ENCODE measurements at regions not wholly inside any gene's neighbourhood (a gene's known extent, or its start where the extent isn't known, plus 50 kb on each side); places are given as distances from the start of the nearest gene placed in this dataset.

GRCh38 chr13:44278166-44278565 is 95.5 kb upstream of the SERP2 start:
- H3K36me3 ChIP-seq = no peaks in the 10 kb centered on the region
- WGBS, 2 donors = 23 to 30% methylated on average over 4 of the region's 4 CpGs
- H3K4me1 ChIP-seq = peaks cover 0 to 7% (median 6%) of the 10 kb centered on the region in 3 donors
- H3K27ac ChIP-seq = no peak overlapping the region
- no peak for FAIRE-seq
- H3K27me3 ChIP-seq = no peaks in the 10 kb centered on the region
- no peak overlapping the region for H3K4me3 ChIP-seq
- no peak for ATAC-seq
- intact Hi-C loops (cut with DNase I) = no loop called here
- TF ChIP-seq CTCF (IDR thresholded peaks at IDR 0.05) = no peak
- no peaks in the 10 kb centered on the region for H3K9me3 ChIP-seq
- no peak for DNase-seq

- H3K27ac ChIP-seq = no peak overlapping the region
- FAIRE-seq (no peak), DNase-seq (no peak), ATAC-seq (no peak)
- 85 to 88% methylated on average over 5 of the region's 5 CpGs for WGBS, 2 donors
- peaks cover 0 to 7% (median 6%) of the 10 kb centered on the region in 3 donors for H3K4me1 ChIP-seq
- H3K36me3 ChIP-seq = no peaks in the 10 kb centered on the region
- intact Hi-C loops (cut with DNase I) = no loop called here
- H3K4me3 ChIP-seq = no peak overlapping the region
- no peak for TF ChIP-seq CTCF (IDR thresholded peaks at IDR 0.05)
- H3K9me3 ChIP-seq = no peaks in the 10 kb centered on the region
- no peaks in the 10 kb centered on the region for H3K27me3 ChIP-seq
Observed at GRCh38 chr13:44280456-44280855, 93.2 kb upstream of the SERP2 start.

GRCh38 chr13:44281252-44282000 is 92.2 kb upstream of the SERP2 start:
- intact Hi-C loops (cut with DNase I) = no loop called here
- Histone ChIP-seq H3K4me3 (no peak overlapping the region), H3K36me3 (no peaks in the 10 kb centered on the region), H3K9me3 (no peaks in the 10 kb centered on the region), H3K27ac (no peak overlapping the region), H3K27me3 (no peaks in the 10 kb centered on the region), H3K4me1 (peaks cover 0 to 7% (median 6%) of the 10 kb centered on the region in 3 donors)
- no peak for TF ChIP-seq CTCF (IDR thresholded peaks at IDR 0.05)
- FAIRE-seq = no peak
- ATAC-seq = peak in 2 of 4 donors; percentile 38 to 54
- DNase-seq = no peak
- 77 to 78% methylated on average over 9 of the region's 9 CpGs for WGBS, 2 donors

- FAIRE-seq (no peak), DNase-seq (no peak), ATAC-seq (no peak)
- Histone ChIP-seq H3K4me3 (no peak overlapping the region), H3K27ac (no peak overlapping the region), H3K9me3 (no peaks in the 10 kb centered on the region), H3K36me3 (no peaks in the 10 kb centered on the region), H3K4me1 (no peaks in the 10 kb centered on the region), H3K27me3 (no peaks in the 10 kb centered on the region)
- WGBS, 2 donors = 59 to 70% methylated on average over 2 of the region's 2 CpGs
- intact Hi-C loops (cut with DNase I) = no loop called here
- no peak for TF ChIP-seq CTCF (IDR thresholded peaks at IDR 0.05)
Observed at GRCh38 chr13:44283600-44283999, 90.0 kb upstream of the SERP2 start.

DNA sequence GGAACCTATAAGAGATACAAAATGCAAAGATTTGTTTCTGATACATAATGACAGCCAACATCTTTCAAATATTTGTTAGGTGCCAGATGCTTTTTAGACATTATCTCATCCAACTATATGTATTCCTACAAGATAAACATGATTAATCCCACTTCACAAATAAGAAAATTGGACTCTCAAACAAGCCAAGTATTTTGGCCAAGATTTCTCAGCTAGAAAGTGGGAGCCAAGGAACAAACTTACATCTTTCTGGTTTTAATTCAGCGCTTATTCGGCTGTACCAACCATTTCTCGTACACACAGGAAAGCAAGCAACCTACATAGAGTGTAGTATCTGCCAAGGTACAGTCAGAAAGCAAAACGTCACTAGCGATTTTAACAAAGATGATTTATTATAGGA is 85.7 kb upstream of the SERP2 start:
- H3K4me3 ChIP-seq = no peak overlapping the region
- no peak for TF ChIP-seq CTCF (IDR thresholded peaks at IDR 0.05)
- ATAC-seq (no peak), FAIRE-seq (no peak), DNase-seq (no peak)
- H3K9me3 ChIP-seq = no peaks in the 10 kb centered on the region
- H3K27me3 ChIP-seq = no peaks in the 10 kb centered on the region
- H3K36me3 ChIP-seq = no peaks in the 10 kb centered on the region
- intact Hi-C loops (cut with DNase I) = no loop called here
- WGBS, 2 donors = 64 to 75% methylated on average over 5 of the region's 5 CpGs
- H3K27ac ChIP-seq = no peak overlapping the region
- peaks cover 0 to 3% (median 0%) of the 10 kb centered on the region in 3 donors for H3K4me1 ChIP-seq
